Neural progenitor cell (in vitro differentiated cells): ENCODE measurements at regions not wholly inside any gene's neighbourhood (a gene's known extent, or its start where the extent isn't known, plus 50 kb on each side); places are given as distances from the start of the nearest gene placed in this dataset.

ENCODE experiments used
- DNase-seq: peaks from one replicate; pipeline ENCODE4 v3.0.0-alpha.2; 2016; ENCODE audit warnings: low spot score
- H2AFZ ChIP-seq: fragments of 200-600 bp; sonication (generic); replicated peaks from 2 replicates; pipeline ENCODE4 v1.6.1; 2016; ENCODE audit warnings: antibody characterized with exemption
- H3F3A ChIP-seq: fragments of 200-600 bp; sonication (generic); 2 replicates; pipeline ENCODE4 v1.6.1; 2016; ENCODE audit warnings: antibody characterized with exemption, low read depth
- H3K27ac ChIP-seq: fragments of 200-600 bp; sonication (generic); 2 replicates; pipeline ENCODE4 v1.5.1; 2016; ENCODE audit warnings: mild to moderate bottlenecking
- H3K27me3 ChIP-seq: fragments of 200-600 bp; sonication (generic); 2 replicates; pipeline ENCODE4 v1.6.1; 2016; ENCODE audit warnings: mild to moderate bottlenecking, moderate library complexity
- H3K36me3 ChIP-seq: fragments of 200-600 bp; sonication (generic); 2 replicates; pipeline ENCODE4 v1.5.1; 2016
- H3K4me1 ChIP-seq: fragments of 200-600 bp; sonication (generic); 2 replicates; pipeline ENCODE4 v1.6.1; 2016; ENCODE audit warnings: mixed run types
- H3K4me2 ChIP-seq: fragments of 200-600 bp; sonication (generic); 2 replicates; pipeline ENCODE4 v1.6.1; 2016
- H3K4me3 ChIP-seq: fragments of 200-600 bp; sonication (generic); 2 replicates; pipeline ENCODE4 v1.5.1; 2016
- H3K79me2 ChIP-seq: fragments of 200-600 bp; sonication (generic); 2 replicates; pipeline ENCODE4 v1.6.1; 2016; ENCODE audit warnings: low read depth
- H3K9ac ChIP-seq: fragments of 200-600 bp; sonication (generic); 2 replicates; pipeline ENCODE4 v1.6.1; 2016
- H3K9me3 ChIP-seq: fragments of 200-600 bp; sonication (generic); 2 replicates; pipeline ENCODE4 v1.5.1; 2016; ENCODE audit warnings: low read depth
- H4K20me1 ChIP-seq: fragments of 200-600 bp; sonication (generic); 2 replicates; pipeline ENCODE4 v1.6.1; 2016; ENCODE audit warnings: low read depth
- H3K27ac Mint-ChIP-seq: 3 replicates; pipeline ENCODE4 v1.8.0; 2021; ENCODE audit warnings: mixed read lengths
- H3K27me3 Mint-ChIP-seq: 2 replicates; pipeline ENCODE4 v1.8.0; 2022; ENCODE audit warnings: low read depth, mild to moderate bottlenecking, inconsistent platforms, moderate library complexity, mixed read lengths; ENCODE audit not compliant: insufficient read depth
- H3K36me3 Mint-ChIP-seq: 3 replicates; pipeline ENCODE4 v1.8.0; 2021; ENCODE audit warnings: mixed read lengths
- H3K4me1 Mint-ChIP-seq: 3 replicates; pipeline ENCODE4 v1.8.0; 2021; ENCODE audit warnings: mixed read lengths
- H3K4me3 Mint-ChIP-seq: 3 replicates; pipeline ENCODE4 v1.8.0; 2021; ENCODE audit warnings: mild to moderate bottlenecking, moderate library complexity, mixed read lengths
- H3K9me3 Mint-ChIP-seq: 3 replicates; pipeline ENCODE4 v1.8.0; 2020; ENCODE audit warnings: mixed read lengths
- CTCF ChIP-seq: fragments of 200-600 bp; sonication (generic); IDR thresholded peaks from 2 replicates; pipeline ENCODE4 v1.5.1; 2017; ENCODE audit warnings: antibody characterized with exemption, mild to moderate bottlenecking
- EZH2 ChIP-seq: fragments of 200-600 bp; sonication (generic); IDR thresholded peaks from 2 replicates; pipeline ENCODE4 v1.6.1; 2017; ENCODE audit warnings: antibody characterized with exemption, mild to moderate bottlenecking, moderate library complexity
- EZH2phosphoT487 ChIP-seq: fragments of 200-600 bp; sonication (generic); IDR thresholded peaks from 2 replicates; pipeline ENCODE4 v1.6.1; 2017; ENCODE audit warnings: antibody characterized with exemption

- H3F3A ChIP-seq = no peaks in the 10 kb centered on the region
- H4K20me1 ChIP-seq = no peaks in the 10 kb centered on the region
- H3K79me2 ChIP-seq = no peaks in the 10 kb centered on the region
- no peak overlapping the region for H3K9ac ChIP-seq
- Mint-ChIP-seq H3K4me1 (peaks cover 25% of the 10 kb centered on the region), H3K4me3 (no peak overlapping the region), H3K27ac (no peak overlapping the region), H3K36me3 (no peaks in the 10 kb centered on the region), H3K9me3 (no peaks in the 10 kb centered on the region), H3K27me3 (peaks cover 21% of the 10 kb centered on the region)
- H3K36me3 ChIP-seq = no peaks in the 10 kb centered on the region
- DNase-seq = no peak
- H3K4me2 ChIP-seq = no peak overlapping the region
- no peak for TF ChIP-seq EZH2phosphoT487
- no peak for TF ChIP-seq CTCF
- no peak for TF ChIP-seq EZH2
- peaks cover 7% of the 10 kb centered on the region for H3K4me1 ChIP-seq
- no peak overlapping the region for H3K4me3 ChIP-seq
- H3K27ac ChIP-seq = no peak overlapping the region
- no peaks in the 10 kb centered on the region for H3K9me3 ChIP-seq
- H2AFZ ChIP-seq = peak overlapping the region; percentile 57
- no peaks in the 10 kb centered on the region for H3K27me3 ChIP-seq
These were observed 673.7 kb downstream of the BCL11A start for GRCh38 chr2:59879700-59880131.

GRCh38 chr2:59875836-59876235 is 677.6 kb downstream of the BCL11A start:
- H3K4me1 ChIP-seq = peaks cover 7% of the 10 kb centered on the region
- no peaks in the 10 kb centered on the region for H3K79me2 ChIP-seq
- TF ChIP-seq EZH2 (no peak), CTCF (no peak), EZH2phosphoT487 (no peak)
- no peaks in the 10 kb centered on the region for H3K27me3 ChIP-seq
- H3F3A ChIP-seq = no peaks in the 10 kb centered on the region
- H3K4me2 ChIP-seq = no peak overlapping the region
- H3K9ac ChIP-seq = no peak overlapping the region
- H3K4me3 Mint-ChIP-seq = no peak overlapping the region
- no peaks in the 10 kb centered on the region for H4K20me1 ChIP-seq
- H3K4me3 ChIP-seq = no peak overlapping the region
- no peaks in the 10 kb centered on the region for H3K9me3 ChIP-seq
- H3K27ac Mint-ChIP-seq = no peak overlapping the region
- H3K36me3 ChIP-seq = no peaks in the 10 kb centered on the region
- no peak overlapping the region for H2AFZ ChIP-seq
- H3K36me3 Mint-ChIP-seq = no peaks in the 10 kb centered on the region
- no peak for DNase-seq
- no peaks in the 10 kb centered on the region for H3K9me3 Mint-ChIP-seq
- H3K4me1 Mint-ChIP-seq = peaks cover 7% of the 10 kb centered on the region
- no peak overlapping the region for H3K27ac ChIP-seq
- H3K27me3 Mint-ChIP-seq = peaks cover 14% of the 10 kb centered on the region

- Mint-ChIP-seq H3K9me3 (no peaks in the 10 kb centered on the region), H3K27me3 (peaks cover 12% of the 10 kb centered on the region), H3K4me1 (peaks cover 7% of the 10 kb centered on the region), H3K27ac (no peak overlapping the region), H3K36me3 (no peaks in the 10 kb centered on the region), H3K4me3 (no peak overlapping the region)
- TF ChIP-seq EZH2 (no peak), EZH2phosphoT487 (no peak), CTCF (no peak)
- no peak overlapping the region for H3K27ac ChIP-seq
- no peaks in the 10 kb centered on the region for H3K79me2 ChIP-seq
- H3K9me3 ChIP-seq = no peaks in the 10 kb centered on the region
- no peak overlapping the region for H3K9ac ChIP-seq
- peaks cover 7% of the 10 kb centered on the region for H3K4me1 ChIP-seq
- H3K36me3 ChIP-seq = no peaks in the 10 kb centered on the region
- H3K4me3 ChIP-seq = no peak overlapping the region
- no peak overlapping the region for H2AFZ ChIP-seq
- H3K27me3 ChIP-seq = no peaks in the 10 kb centered on the region
- no peaks in the 10 kb centered on the region for H4K20me1 ChIP-seq
- DNase-seq = peak; percentile 9
- H3F3A ChIP-seq = no peaks in the 10 kb centered on the region
- H3K4me2 ChIP-seq = no peak overlapping the region
These were observed 678.3 kb downstream of the BCL11A start for GRCh38 chr2:59874971-59875755.
